GM21529 (cell line): ENCODE measurements at regions not wholly inside any gene's neighbourhood (a gene's known extent, or its start where the extent isn't known, plus 50 kb on each side); places are given as distances from the start of the nearest gene placed in this dataset.

Experiments
- ATAC-seq: cut with Tn5 transposase; IDR thresholded peaks from one replicate; pipeline ENCODE4 v1.9.1; 2021; ENCODE audit not compliant: unreplicated experiment

GRCh38 chr18:22112215-22112614, 57.2 kb upstream of the GATA6 start:
- no peak for ATAC-seq

- no peak for ATAC-seq
These were observed 56.1 kb upstream of the GATA6 start for GRCh38 chr18:22113144-22113844.

GRCh38 chr18:22114526-22115321, 54.7 kb upstream of the GATA6 start:
- ATAC-seq, result no peak

- ATAC-seq, result no peak
These were observed 53.8 kb upstream of the GATA6 start for GRCh38 chr18:22115573-22115972.
